Cardiac fibroblast (primary cell): ENCODE measurements at regions not wholly inside any gene's neighbourhood (a gene's known extent, or its start where the extent isn't known, plus 50 kb on each side); places are given as distances from the start of the nearest gene placed in this dataset.
A peak's percentile ranks its signal among the peaks of the same experiment; 100 is the strongest.

Experiments
- DNase-seq, 2 donors: peaks; one replicate each; pipeline versions ENCODE4 v3.0.0 to v3.0.0-alpha.2; 2010; ENCODE audit warnings: low read depth in 2 of 2
- H3K4me3 ChIP-seq, 2 donors: replicated peaks in 1 of 2; 1 replicate in 1 of 2; 2 replicates in 1 of 2; pipeline ENCODE4 v1.5.1; 2011; ENCODE audit warnings: low read depth in 2 of 2, low read length in 2 of 2, mild to moderate bottlenecking in 2 of 2, moderate library complexity in 1 of 2
- CTCF ChIP-seq: IDR thresholded peaks from one replicate; pipeline ENCODE4 v1.5.1; 2011; ENCODE audit warnings: low read depth, mild to moderate bottlenecking, low read length, inconsistent platforms

- DNase-seq, result no peak
- H3K4me3 ChIP-seq, result no peak overlapping the region
- TF ChIP-seq CTCF, result no peak
Observed at GRCh38 chr7:73969991-73970390, 58.0 kb upstream of the ELN start.

GRCh38 chr7:73970801-73971229 lies 57.2 kb upstream of the ELN start:
- H3K4me3 ChIP-seq, result no peak overlapping the region
- DNase-seq, result no peak
- TF ChIP-seq CTCF, result no peak

DNA sequence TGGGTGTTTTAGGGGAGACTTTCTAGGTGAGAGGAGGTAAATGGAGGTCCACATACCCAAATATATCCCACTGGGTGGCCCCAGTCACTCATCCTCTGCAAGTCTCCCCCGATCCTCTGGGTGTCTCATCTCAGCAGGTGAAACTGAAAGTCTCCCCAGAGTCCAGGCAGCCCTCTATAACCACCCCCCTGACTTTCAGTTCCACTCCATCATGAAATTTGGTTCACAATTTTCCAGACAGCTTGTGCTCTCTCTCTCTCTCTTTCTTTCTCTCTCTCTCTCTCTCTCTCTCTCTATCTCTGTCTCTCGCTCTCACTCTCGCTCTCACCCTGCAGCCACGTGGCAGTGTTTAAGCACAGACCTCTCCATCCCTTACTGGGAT lies 56.7 kb upstream of the ELN start:
- TF ChIP-seq CTCF, result no peak
- H3K4me3 ChIP-seq, result no peak overlapping the region
- no peak for DNase-seq

GRCh38 chr7:73971704-73972341 lies 56.1 kb upstream of the ELN start:
- peak; percentile 14 for TF ChIP-seq CTCF
- no peak overlapping the region for H3K4me3 ChIP-seq
- DNase-seq, result no peak

GRCh38 chr7:73972614-73973013 lies 55.4 kb upstream of the ELN start:
- no peak for TF ChIP-seq CTCF
- DNase-seq, result no peak
- H3K4me3 ChIP-seq, result no peak overlapping the region

GRCh38 chr7:73973091-73973490 lies 54.9 kb upstream of the ELN start:
- DNase-seq, result no peak
- no peak overlapping the region for H3K4me3 ChIP-seq
- no peak for TF ChIP-seq CTCF

- TF ChIP-seq CTCF, result no peak
- H3K4me3 ChIP-seq, result no peak overlapping the region
Observed at GRCh38 chr7:73974101-73974947, 53.6 kb upstream of the ELN start.

More at GRCh38 chr7:73974101-73974947, 53.6 kb upstream of the ELN start:
- DNase-seq, result no peak
